ENCODE measurements at regions not wholly inside any gene's neighbourhood (a gene's known extent, or its start where the extent isn't known, plus 50 kb on each side); places are given as distances from the start of the nearest gene placed in this dataset.
"Not testable (repeated sequence)": the region's sequence is repeated elsewhere in the genome, so short reads cannot be mapped to it uniquely, and the experiment has no call there.

DNA sequence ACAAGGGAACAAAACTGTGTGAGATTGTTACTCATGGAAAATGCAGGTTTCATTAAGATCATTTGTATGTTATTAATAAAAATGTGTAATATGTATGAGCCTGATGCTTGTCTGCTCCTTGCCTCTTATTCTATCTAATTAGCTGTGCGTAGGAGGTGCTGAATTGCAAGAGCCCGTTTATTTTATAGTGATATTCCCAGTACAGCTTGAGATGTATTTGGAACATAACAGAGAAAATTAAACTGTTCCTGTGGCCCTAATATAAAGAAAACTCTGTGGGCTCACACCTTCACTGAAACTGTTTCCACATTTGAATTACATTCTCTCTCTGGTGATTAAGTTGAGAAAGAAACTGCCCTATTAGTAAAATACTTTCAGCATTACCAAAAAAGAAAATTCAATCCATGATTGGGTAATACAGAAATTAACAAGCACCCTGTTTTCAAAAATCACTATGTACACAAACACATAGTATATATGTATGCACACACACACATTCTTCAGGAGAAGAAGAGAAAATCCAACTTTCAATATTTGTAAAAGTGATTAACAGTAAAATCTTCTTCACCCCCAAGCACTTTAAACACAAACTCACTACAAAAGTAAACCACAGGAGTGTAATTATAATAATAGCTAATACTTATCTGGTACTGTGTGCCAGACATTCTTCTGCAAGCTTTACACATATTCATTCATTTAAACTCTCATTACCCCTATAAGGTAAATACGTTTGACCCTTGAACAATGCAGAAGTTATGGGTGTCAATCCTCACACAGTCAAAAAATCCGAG, 233.2 kb downstream of the PHLDA1 start:
- Histone ChIP-seq H3K27me3 (replicated peaks) (no peaks in the 10 kb centered on the region), H3K27ac (no peak overlapping the region), H3K36me3 (replicated peaks) (no peaks in the 10 kb centered on the region), H3K4me3 (ENCODE audit: low read depth, low read length) (no peak overlapping the region)
- TF ChIP-seq, protein P1, sequence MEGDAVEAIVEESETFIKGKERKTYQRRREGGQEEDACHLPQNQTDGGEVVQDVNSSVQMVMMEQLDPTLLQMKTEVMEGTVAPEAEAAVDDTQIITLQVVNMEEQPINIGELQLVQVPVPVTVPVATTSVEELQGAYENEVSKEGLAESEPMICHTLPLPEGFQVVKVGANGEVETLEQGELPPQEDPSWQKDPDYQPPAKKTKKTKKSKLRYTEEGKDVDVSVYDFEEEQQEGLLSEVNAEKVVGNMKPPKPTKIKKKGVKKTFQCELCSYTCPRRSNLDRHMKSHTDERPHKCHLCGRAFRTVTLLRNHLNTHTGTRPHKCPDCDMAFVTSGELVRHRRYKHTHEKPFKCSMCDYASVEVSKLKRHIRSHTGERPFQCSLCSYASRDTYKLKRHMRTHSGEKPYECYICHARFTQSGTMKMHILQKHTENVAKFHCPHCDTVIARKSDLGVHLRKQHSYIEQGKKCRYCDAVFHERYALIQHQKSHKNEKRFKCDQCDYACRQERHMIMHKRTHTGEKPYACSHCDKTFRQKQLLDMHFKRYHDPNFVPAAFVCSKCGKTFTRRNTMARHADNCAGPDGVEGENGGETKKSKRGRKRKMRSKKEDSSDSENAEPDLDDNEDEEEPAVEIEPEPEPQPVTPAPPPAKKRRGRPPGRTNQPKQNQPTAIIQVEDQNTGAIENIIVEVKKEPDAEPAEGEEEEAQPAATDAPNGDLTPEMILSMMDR (IDR thresholded peaks at IDR 0.05; ENCODE audit: low read depth, low read length, missing control alignments) = no peak
- DNase-seq = no peak
- in situ Hi-C loops (cut with HindIII; ENCODE audit: low pct_ligation_motif_present, low sequenced_read_pairs) = no loop called here

DNA sequence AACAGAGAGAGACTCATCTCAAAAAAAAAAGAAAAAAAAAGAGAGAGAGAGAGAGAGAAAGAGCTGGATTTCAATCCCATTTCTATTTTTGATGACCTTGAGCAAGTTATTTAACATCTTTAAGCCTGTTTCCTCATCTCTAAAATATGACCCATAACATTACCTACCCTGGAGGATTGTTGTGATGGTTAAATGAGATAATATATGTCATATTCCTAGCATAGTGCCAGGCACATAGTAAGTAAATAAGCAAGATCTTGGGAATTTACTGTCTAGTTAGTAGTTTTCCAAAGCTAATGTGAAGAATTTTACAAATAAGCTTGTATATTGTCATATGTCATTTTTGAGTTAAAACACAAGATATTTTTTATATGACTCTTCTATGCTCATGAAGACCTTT, 236.5 kb downstream of the PHLDA1 start:
- TF ChIP-seq, protein P1 (IDR thresholded peaks at IDR 0.05; ENCODE audit: low read depth, low read length, missing control alignments) = no peak
- Histone ChIP-seq H3K27ac (no peak overlapping the region), H3K36me3 (replicated peaks) (no peaks in the 10 kb centered on the region), H3K27me3 (replicated peaks) (no peaks in the 10 kb centered on the region), H3K4me3 (ENCODE audit: low read depth, low read length) (no peak overlapping the region)
- no peak for DNase-seq
- in situ Hi-C loops (cut with HindIII; ENCODE audit: low pct_ligation_motif_present, low sequenced_read_pairs) = no loop called here

DNA sequence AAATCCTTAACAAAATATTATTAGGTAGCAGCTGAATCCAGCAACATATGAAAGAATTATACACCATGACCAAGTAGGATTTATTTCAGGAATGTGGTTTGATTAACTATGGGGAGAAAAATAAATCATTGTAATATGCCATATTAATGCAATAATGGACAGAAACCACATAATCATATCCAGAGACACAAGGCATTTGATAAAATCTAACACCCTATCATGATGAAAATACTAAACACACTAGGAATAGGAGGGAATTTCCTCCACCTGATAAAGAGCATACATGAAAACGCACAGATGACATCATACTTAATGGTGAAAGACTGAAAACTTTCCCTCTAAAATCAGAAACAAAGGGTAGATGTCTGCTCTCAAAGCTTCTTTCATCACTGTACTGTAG, 238.9 kb downstream of the PHLDA1 start:
- TF ChIP-seq, protein P1 (IDR thresholded peaks at IDR 0.05; ENCODE audit: low read depth, low read length, missing control alignments) = no peak
- Histone ChIP-seq H3K27me3 (replicated peaks) (no peaks in the 10 kb centered on the region), H3K27ac (no peak overlapping the region), H3K4me3 (ENCODE audit: low read depth, low read length) (no peak overlapping the region), H3K36me3 (replicated peaks) (no peaks in the 10 kb centered on the region)
- in situ Hi-C loops (cut with HindIII; ENCODE audit: low pct_ligation_motif_present, low sequenced_read_pairs) = no loop called here
- DNase-seq = no peak

DNA sequence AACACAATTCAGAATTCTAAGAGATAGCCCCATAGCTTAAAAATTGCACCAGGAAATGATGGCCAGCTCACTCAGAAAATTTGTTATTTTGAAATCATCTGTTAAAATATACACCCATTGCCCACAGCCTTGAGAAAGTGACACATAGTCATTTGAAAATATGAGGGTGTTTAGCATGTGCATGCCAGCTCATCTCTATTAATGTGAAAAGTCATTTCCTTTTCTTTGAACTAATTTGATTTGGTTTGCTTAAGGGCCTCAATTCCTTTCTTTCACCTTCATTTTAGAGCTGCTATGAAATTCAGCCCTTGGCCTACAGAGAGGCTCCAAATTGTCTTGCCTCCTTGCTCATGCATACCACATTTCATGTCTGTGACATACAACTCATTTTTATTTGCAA, 241.4 kb downstream of the PHLDA1 start:
- TF ChIP-seq, protein P1 (IDR thresholded peaks at IDR 0.05; ENCODE audit: low read depth, low read length, missing control alignments) = no peak
- DNase-seq = no peak
- H3K27ac ChIP-seq = no peak overlapping the region

DNA sequence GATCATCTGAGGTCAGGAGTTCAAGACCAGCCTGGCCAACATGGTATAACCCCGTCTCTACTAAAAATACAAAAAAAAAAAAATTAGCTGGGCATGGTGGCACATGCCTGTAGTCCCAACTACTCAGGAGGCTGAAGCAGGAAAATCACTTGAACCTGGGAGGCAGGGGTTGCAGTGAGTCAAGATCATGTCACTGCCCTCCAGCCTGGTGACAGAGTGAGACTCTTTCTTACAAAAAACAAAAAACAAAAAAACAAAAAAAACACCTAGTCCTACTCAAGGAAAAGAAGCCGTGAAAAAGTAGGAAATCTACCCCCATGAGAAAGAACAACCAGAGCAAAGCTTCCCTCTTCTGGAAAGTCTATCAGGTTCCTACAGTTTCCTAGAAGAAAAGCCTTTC, 244.4 kb downstream of the PHLDA1 start:
- DNase-seq; H3K36me3 ChIP-seq (replicated peaks); in situ Hi-C loops (cut with HindIII; ENCODE audit: low pct_ligation_motif_present, low sequenced_read_pairs); H3K27ac ChIP-seq; H3K4me3 ChIP-seq (ENCODE audit: low read depth, low read length); H3K27me3 ChIP-seq (replicated peaks): not testable (repeated sequence)

More for the DNA sequence above, 241.4 kb downstream of the PHLDA1 start:
- in situ Hi-C loops (cut with HindIII; ENCODE audit: low pct_ligation_motif_present, low sequenced_read_pairs) = no loop called here
- Histone ChIP-seq H3K4me3 (ENCODE audit: low read depth, low read length) (no peak overlapping the region), H3K36me3 (replicated peaks) (no peaks in the 10 kb centered on the region), H3K27me3 (replicated peaks) (no peaks in the 10 kb centered on the region)

DNA sequence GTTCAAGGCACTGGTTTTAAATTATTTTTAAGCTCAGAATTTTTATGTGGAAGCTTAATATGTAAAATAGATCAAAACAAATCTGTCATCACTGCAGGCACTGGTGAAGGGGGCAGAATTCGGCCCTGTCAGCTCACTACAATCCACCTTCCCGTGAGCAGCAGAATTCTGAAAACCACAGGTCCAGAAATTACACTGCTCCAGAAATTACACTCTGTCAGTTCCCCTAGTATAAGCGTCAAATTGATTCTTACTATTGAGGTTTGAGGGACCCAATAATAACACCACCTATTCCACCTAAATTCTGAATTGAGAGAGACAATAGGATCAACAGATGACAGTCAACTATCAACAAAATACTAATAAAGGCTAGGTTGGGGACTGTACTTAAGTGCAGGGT, 245.5 kb downstream of the PHLDA1 start:
- in situ Hi-C loops (cut with HindIII; ENCODE audit: low pct_ligation_motif_present, low sequenced_read_pairs) = no loop called here
- DNase-seq = no peak
- Histone ChIP-seq H3K27ac (no peak overlapping the region), H3K4me3 (ENCODE audit: low read depth, low read length) (no peak overlapping the region), H3K27me3 (replicated peaks) (no peaks in the 10 kb centered on the region), H3K36me3 (replicated peaks) (no peaks in the 10 kb centered on the region)
- TF ChIP-seq, protein P1 (IDR thresholded peaks at IDR 0.05; ENCODE audit: low read depth, low read length, missing control alignments) = no peak
